Inflammatory macrophage treated with lipopolysaccharide for 1 hour (primary cell): ENCODE measurements at regions not wholly inside any gene's neighbourhood (a gene's known extent, or its start where the extent isn't known, plus 50 kb on each side); places are given as distances from the start of the nearest gene placed in this dataset.
"Not testable (repeated sequence)": the region's sequence is repeated elsewhere in the genome, so short reads cannot be mapped to it uniquely, and the experiment has no call there.

Experiments used
- DNase-seq, 2 donors: peaks; one replicate each; pipeline ENCODE4 v3.0.0-alpha.2; 2020 to 2022

- not testable (repeated sequence) for DNase-seq
These were observed 229.9 kb upstream of the MCHR2 start for GRCh38 chr6:100223952-100224351.

- no peak for DNase-seq
These were observed 226.5 kb upstream of the MCHR2 start for GRCh38 chr6:100220543-100220942.

- no peak for DNase-seq
These were observed 223.4 kb upstream of the MCHR2 start for GRCh38 chr6:100217225-100218012.

- DNase-seq, result no peak
These were observed 222.7 kb upstream of the MCHR2 start for GRCh38 chr6:100216760-100217159.

GRCh38 chr6:100212131-100212530, 218.1 kb upstream of the MCHR2 start:
- DNase-seq, result no peak

- DNase-seq, result no peak
These were observed 216.4 kb upstream of the MCHR2 start for GRCh38 chr6:100210137-100211117.

GRCh38 chr6:100209323-100210136, 215.5 kb upstream of the MCHR2 start:
- DNase-seq, result no peak

GRCh38 chr6:100203400-100203799, 209.4 kb upstream of the MCHR2 start:
- no peak for DNase-seq

- peak in 1 of 2 donors; percentile 1 for DNase-seq
These were observed 208.6 kb upstream of the MCHR2 start for GRCh38 chr6:100202417-100203194.

GRCh38 chr6:100196214-100196982, 202.4 kb upstream of the MCHR2 start:
- DNase-seq, result not testable (repeated sequence)

- DNase-seq, result not testable (repeated sequence)
These were observed 201.2 kb upstream of the MCHR2 start for GRCh38 chr6:100195244-100195643.

GRCh38 chr6:100194535-100194934, 200.5 kb upstream of the MCHR2 start:
- DNase-seq, result no peak

- DNase-seq, result no peak
These were observed 194.7 kb upstream of the MCHR2 start for GRCh38 chr6:100188754-100189153.

GRCh38 chr6:100186552-100186951, 192.5 kb upstream of the MCHR2 start:
- DNase-seq, result no peak

- no peak for DNase-seq
These were observed 191.6 kb upstream of the MCHR2 start for GRCh38 chr6:100185615-100186014.

- DNase-seq, result no peak
These were observed 190.4 kb upstream of the MCHR2 start for GRCh38 chr6:100184473-100184872.

- DNase-seq, result no peak
These were observed 188.3 kb upstream of the MCHR2 start for GRCh38 chr6:100182313-100182712.

GRCh38 chr6:100181309-100181708, 187.3 kb upstream of the MCHR2 start:
- no peak for DNase-seq

- DNase-seq, result no peak
These were observed 185.6 kb upstream of the MCHR2 start for GRCh38 chr6:100179576-100179975.

GRCh38 chr6:100177956-100178355, 183.9 kb upstream of the MCHR2 start:
- no peak for DNase-seq
